PC-9 (cell line): ENCODE measurements at regions not wholly inside any gene's neighbourhood (a gene's known extent, or its start where the extent isn't known, plus 50 kb on each side); places are given as distances from the start of the nearest gene placed in this dataset.

Source experiments
- EZH2 ChIP-seq: fragments of 200-600 bp; sonication (generic); IDR thresholded peaks from 2 replicates; pipeline ENCODE4 v1.8.0; 2017; ENCODE audit warnings: antibody characterized with exemption, low read depth
- TF ChIP-seq, protein P1 (sequence below): fragments of 200-600 bp; sonication (generic); conservative IDR thresholded peaks from 2 replicates; pipeline ENCODE4 v1.6.1; 2017; ENCODE audit warnings: mixed run types, antibody characterized with exemption, mild to moderate bottlenecking, moderate library complexity

DNA sequence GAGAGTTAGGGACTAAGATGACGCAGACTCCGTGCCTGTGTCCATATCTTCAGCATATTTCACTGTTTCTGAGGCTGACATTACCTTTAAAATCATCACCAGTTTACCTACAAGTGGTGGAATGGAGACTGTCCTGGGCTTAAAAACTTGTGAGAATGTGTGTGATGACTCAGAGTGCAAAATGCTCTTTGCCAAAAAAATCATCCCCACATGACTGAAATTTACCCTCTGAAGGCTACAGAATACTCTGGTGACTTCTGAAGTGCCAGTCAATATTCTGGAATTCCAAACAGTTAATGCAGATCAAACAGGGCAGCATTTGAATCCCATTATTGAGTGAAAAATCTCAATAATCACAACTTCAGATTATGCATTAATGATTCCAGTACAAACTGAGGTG lies 901.4 kb downstream of the EFNB2 start:
- TF ChIP-seq, protein P1, sequence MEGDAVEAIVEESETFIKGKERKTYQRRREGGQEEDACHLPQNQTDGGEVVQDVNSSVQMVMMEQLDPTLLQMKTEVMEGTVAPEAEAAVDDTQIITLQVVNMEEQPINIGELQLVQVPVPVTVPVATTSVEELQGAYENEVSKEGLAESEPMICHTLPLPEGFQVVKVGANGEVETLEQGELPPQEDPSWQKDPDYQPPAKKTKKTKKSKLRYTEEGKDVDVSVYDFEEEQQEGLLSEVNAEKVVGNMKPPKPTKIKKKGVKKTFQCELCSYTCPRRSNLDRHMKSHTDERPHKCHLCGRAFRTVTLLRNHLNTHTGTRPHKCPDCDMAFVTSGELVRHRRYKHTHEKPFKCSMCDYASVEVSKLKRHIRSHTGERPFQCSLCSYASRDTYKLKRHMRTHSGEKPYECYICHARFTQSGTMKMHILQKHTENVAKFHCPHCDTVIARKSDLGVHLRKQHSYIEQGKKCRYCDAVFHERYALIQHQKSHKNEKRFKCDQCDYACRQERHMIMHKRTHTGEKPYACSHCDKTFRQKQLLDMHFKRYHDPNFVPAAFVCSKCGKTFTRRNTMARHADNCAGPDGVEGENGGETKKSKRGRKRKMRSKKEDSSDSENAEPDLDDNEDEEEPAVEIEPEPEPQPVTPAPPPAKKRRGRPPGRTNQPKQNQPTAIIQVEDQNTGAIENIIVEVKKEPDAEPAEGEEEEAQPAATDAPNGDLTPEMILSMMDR: no peak
- TF ChIP-seq EZH2: no peak
